HCT116 (cell line): ENCODE measurements at regions not wholly inside any gene's neighbourhood (a gene's known extent, or its start where the extent isn't known, plus 50 kb on each side); places are given as distances from the start of the nearest gene placed in this dataset.

Experiments
- CBX3 ChIP-seq: IDR thresholded peaks from 2 replicates; pipeline ENCODE4 v1.6.1; 2012; ENCODE audit warnings: low read depth
- CEBPB ChIP-seq: IDR thresholded peaks from 2 replicates; pipeline ENCODE4 v1.6.1; 2012; ENCODE audit warnings: low read depth
- EGR1 ChIP-seq: IDR thresholded peaks from 2 replicates; pipeline ENCODE4 v1.6.1; 2012; ENCODE audit warnings: low read depth
- EZH2 ChIP-seq: fragments of 200-600 bp; sonication (generic); IDR thresholded peaks from 2 replicates; pipeline ENCODE4 v1.6.1; 2017; ENCODE audit warnings: antibody characterized with exemption, mixed run types
- EZH2phosphoT487 ChIP-seq: fragments of 200-600 bp; IDR thresholded peaks from 2 replicates; pipeline ENCODE4 v1.6.1; 2018; ENCODE audit warnings: antibody characterized with exemption, borderline replicate concordance
- JUND ChIP-seq: IDR thresholded peaks from 2 replicates; pipeline ENCODE4 v1.6.1; 2012
- POLR2A ChIP-seq: IDR thresholded peaks from 2 replicates; pipeline ENCODE4 v1.7.0; 2011; ENCODE audit warnings: borderline replicate concordance; ENCODE audit not compliant: insufficient read depth, insufficient read length; ENCODE audit errors: extremely low read depth
- POLR2AphosphoS5 ChIP-seq: IDR thresholded peaks from 2 replicates; pipeline ENCODE4 v1.6.1; 2011; ENCODE audit warnings: mild to moderate bottlenecking, low read depth, low read length, moderate library complexity
- SRF ChIP-seq: IDR thresholded peaks from 2 replicates; pipeline ENCODE4 v1.6.1; 2012; ENCODE audit warnings: low read depth
- TCF7L2 ChIP-seq: IDR thresholded peaks from 2 replicates; pipeline ENCODE4 v1.7.0; 2011; ENCODE audit warnings: borderline replicate concordance, inconsistent platforms; ENCODE audit not compliant: insufficient read depth, insufficient read length; ENCODE audit errors: extremely low read depth
- ZNF274 ChIP-seq: fragments of 200-500 bp; sonication (Bioruptor generic); IDR thresholded peaks from 2 replicates; pipeline ENCODE4 v1.6.1; 2014; ENCODE audit warnings: mild to moderate bottlenecking, low read depth, low read length, inconsistent platforms
- TF ChIP-seq, protein P1 (sequence below), 3 experiments: fragments of 200-600 bp in 1 of 3; sonication (generic) in 1 of 3; IDR thresholded peaks in 2 of 3; conservative IDR thresholded peaks in 1 of 3; 2 replicates each; pipeline ENCODE4 v1.5.1; 2012 to 2017; ENCODE audit warnings: low read depth in 2 of 3, low read length in 2 of 3, antibody characterized with exemption in 1 of 3, borderline replicate concordance in 1 of 3, control low read depth in 1 of 3, mild to moderate bottlenecking in 1 of 3, mixed read lengths in 1 of 3, mixed run types in 1 of 3, moderate library complexity in 1 of 3; ENCODE audit not compliant: insufficient read depth in 1 of 3
- TF ChIP-seq, protein P2 (sequence below): IDR thresholded peaks from 2 replicates; pipeline ENCODE4 v1.6.1; 2012

DNA sequence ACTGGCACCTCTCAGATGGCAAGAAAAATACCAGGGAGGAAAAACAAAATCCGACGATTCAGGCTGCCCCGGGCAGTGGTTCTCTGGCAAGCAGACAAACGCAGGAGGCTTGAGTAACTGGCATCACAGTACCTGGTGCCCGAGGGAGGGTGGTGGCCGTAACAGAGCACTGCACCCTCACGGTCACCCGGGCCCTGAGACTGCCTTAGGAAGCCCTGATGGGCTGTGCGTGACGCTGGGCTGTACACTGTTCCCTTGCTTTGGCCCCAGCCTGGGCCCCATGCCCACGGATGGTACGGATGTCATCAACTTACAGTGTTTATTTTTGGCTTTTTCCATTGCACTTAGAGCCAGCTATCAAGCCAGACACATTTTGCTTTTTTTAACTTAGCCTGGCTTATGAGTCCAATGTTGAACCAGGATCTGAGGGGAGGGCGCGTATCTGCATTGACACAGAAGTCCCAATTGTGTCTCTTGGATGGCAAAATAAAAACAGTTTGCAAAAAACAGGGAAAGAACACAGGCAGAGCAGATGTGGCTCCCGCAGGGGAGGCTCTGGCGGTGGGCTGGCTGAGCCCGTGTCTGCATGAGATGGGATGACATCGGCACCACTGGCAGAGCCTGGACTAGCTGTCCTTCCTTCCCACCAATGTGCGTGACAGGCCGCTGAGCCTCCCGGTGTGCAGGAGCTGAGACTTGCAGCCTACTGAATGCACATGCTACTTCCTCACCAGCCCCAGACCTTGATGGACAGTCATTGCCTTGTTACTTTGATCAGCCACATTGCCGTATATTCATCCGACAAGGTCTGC is 287.7 kb downstream of the FOXL1 start:
- TF ChIP-seq POLR2A (no peak), SRF (no peak), TCF7L2 (no peak), POLR2AphosphoS5 (no peak), CBX3 (no peak), CEBPB (no peak), JUND (no peak), EZH2 (no peak), EGR1 (no peak), ZNF274 (no peak), EZH2phosphoT487 (no peak)
- TF ChIP-seq, protein P1, sequence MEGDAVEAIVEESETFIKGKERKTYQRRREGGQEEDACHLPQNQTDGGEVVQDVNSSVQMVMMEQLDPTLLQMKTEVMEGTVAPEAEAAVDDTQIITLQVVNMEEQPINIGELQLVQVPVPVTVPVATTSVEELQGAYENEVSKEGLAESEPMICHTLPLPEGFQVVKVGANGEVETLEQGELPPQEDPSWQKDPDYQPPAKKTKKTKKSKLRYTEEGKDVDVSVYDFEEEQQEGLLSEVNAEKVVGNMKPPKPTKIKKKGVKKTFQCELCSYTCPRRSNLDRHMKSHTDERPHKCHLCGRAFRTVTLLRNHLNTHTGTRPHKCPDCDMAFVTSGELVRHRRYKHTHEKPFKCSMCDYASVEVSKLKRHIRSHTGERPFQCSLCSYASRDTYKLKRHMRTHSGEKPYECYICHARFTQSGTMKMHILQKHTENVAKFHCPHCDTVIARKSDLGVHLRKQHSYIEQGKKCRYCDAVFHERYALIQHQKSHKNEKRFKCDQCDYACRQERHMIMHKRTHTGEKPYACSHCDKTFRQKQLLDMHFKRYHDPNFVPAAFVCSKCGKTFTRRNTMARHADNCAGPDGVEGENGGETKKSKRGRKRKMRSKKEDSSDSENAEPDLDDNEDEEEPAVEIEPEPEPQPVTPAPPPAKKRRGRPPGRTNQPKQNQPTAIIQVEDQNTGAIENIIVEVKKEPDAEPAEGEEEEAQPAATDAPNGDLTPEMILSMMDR (IDR thresholded peaks at IDR 0.05 in 2 of 3, conservative IDR thresholded peaks at IDR 0.05 in 1 of 3; ENCODE audit: borderline replicate concordance in 1 of 3, insufficient read depth in 1 of 3, low read depth in 2 of 3, low read length in 2 of 3): peak in 1 of 3 experiments; percentile 11; a peak in 1 of 6 replicates
- TF ChIP-seq, protein P2, sequence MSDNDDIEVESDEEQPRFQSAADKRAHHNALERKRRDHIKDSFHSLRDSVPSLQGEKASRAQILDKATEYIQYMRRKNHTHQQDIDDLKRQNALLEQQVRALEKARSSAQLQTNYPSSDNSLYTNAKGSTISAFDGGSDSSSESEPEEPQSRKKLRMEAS: no peak
